ENCODE measurements at regions not wholly inside any gene's neighbourhood (a gene's known extent, or its start where the extent isn't known, plus 50 kb on each side); places are given as distances from the start of the nearest gene placed in this dataset.

DNA sequence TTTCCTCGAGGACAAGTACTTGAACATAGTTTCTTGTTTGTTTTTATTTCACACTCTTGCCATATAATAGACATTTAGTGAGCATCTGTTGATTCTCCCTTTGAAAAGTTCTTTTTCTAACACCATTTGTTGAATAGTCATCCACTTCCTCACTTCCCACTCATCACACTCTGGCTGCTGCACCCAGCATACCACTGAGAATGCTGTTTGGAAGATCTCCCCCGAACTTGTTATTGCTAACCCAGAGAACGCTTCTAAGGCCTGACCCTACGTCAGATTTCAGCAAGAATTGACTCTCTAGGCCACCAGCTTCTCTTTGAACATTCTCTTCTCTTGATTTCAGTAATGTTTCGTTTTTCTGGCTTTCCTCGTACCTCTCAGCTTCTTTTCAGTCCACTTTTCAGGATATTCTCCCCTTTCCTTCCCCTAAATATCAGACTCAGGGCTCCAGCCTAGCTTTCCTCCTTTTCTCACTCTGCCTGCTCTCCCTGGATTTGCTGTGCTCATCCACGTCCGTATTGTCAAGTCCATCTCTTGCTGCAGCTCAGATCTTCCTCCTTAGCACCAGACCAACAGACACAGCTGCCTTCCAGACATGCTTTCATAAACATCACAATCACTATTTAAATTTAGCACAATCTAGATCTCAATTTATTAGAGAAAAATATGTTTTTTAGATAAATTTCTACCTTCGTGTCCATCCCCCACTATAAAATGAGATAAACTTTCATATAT is 94.0 kb upstream of the SLC38A4 start:
- no peaks in the 10 kb centered on the region for H3K9me3 ChIP-seq (ENCODE audit: control insufficient read depth, insufficient read depth, low read length)
- ATAC-seq (no peak), DNase-seq (no peak)
- intact Hi-C loops (cut with micrococcal nuclease): no loop called here
- H3K36me3 ChIP-seq (ENCODE audit: control insufficient read depth, insufficient read depth, low read length): no peaks in the 10 kb centered on the region
- no peaks in the 10 kb centered on the region for H3K4me1 Mint-ChIP-seq
- no peaks in the 10 kb centered on the region for H3K36me3 Mint-ChIP-seq
- no peak overlapping the region for H3K4me3 ChIP-seq (ENCODE audit: low read length)
- no peak overlapping the region for H3K4me3 Mint-ChIP-seq
- TF ChIP-seq, protein P1, sequence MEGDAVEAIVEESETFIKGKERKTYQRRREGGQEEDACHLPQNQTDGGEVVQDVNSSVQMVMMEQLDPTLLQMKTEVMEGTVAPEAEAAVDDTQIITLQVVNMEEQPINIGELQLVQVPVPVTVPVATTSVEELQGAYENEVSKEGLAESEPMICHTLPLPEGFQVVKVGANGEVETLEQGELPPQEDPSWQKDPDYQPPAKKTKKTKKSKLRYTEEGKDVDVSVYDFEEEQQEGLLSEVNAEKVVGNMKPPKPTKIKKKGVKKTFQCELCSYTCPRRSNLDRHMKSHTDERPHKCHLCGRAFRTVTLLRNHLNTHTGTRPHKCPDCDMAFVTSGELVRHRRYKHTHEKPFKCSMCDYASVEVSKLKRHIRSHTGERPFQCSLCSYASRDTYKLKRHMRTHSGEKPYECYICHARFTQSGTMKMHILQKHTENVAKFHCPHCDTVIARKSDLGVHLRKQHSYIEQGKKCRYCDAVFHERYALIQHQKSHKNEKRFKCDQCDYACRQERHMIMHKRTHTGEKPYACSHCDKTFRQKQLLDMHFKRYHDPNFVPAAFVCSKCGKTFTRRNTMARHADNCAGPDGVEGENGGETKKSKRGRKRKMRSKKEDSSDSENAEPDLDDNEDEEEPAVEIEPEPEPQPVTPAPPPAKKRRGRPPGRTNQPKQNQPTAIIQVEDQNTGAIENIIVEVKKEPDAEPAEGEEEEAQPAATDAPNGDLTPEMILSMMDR (IDR thresholded peaks at IDR 0.05): no peak
- no peak overlapping the region for H3K27ac Mint-ChIP-seq
- WGBS (ENCODE audit: insufficient coverage): 88% methylated on average over 8 of the region's 9 CpGs
- H3K4me1 ChIP-seq (ENCODE audit: control insufficient read depth, insufficient read depth, low read length): no peaks in the 10 kb centered on the region
- H3K9me3 Mint-ChIP-seq: no peaks in the 10 kb centered on the region
- H3K27me3 ChIP-seq (ENCODE audit: control insufficient read depth, insufficient read depth, low read length): no peaks in the 10 kb centered on the region
- peaks cover 4 to 13% of the 10 kb centered on the region in 2 donors for H3K27me3 Mint-ChIP-seq (ENCODE audit: low read depth in 2 of 2)
- H3K27ac ChIP-seq (ENCODE audit: low read length): no peak overlapping the region

DNA sequence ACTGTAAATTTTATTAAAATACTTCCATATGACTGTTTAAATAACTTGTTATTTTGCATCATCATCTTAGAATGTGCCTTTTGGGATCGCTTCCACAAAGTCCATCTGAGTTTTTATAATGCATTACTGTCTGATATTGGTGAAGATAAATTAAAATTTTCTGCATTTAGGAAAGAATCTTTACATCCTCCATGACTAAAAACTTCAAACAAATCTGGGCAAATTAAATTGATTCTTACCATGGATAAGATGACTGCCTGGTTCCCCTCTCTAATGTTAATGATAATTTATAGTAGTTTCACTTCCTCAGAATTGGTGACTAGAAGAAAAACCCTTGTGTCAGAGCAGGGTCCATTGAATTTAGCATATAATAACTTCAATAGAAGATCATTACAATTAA is 94.7 kb upstream of the SLC38A4 start:
- no peaks in the 10 kb centered on the region for H3K36me3 ChIP-seq (ENCODE audit: control insufficient read depth, insufficient read depth, low read length)
- no CpG with 5 or more reads among the region's 1 CpG for WGBS (ENCODE audit: insufficient coverage)
- TF ChIP-seq, protein P1 (IDR thresholded peaks at IDR 0.05): no peak
- no peak overlapping the region for H3K27ac Mint-ChIP-seq
- no peaks in the 10 kb centered on the region for H3K9me3 ChIP-seq (ENCODE audit: control insufficient read depth, insufficient read depth, low read length)
- intact Hi-C loops (cut with micrococcal nuclease): no loop called here
- ATAC-seq (no peak), DNase-seq (no peak)
- H3K4me1 ChIP-seq (ENCODE audit: control insufficient read depth, insufficient read depth, low read length): no peaks in the 10 kb centered on the region
- no peaks in the 10 kb centered on the region for H3K9me3 Mint-ChIP-seq
- H3K4me1 Mint-ChIP-seq: no peaks in the 10 kb centered on the region
- H3K27me3 Mint-ChIP-seq (ENCODE audit: low read depth in 2 of 2): peaks cover 7 to 20% of the 10 kb centered on the region in 2 donors
- no peak overlapping the region for H3K27ac ChIP-seq (ENCODE audit: low read length)
- H3K27me3 ChIP-seq (ENCODE audit: control insufficient read depth, insufficient read depth, low read length): no peaks in the 10 kb centered on the region
- H3K4me3 ChIP-seq (ENCODE audit: low read length): no peak overlapping the region
- no peaks in the 10 kb centered on the region for H3K36me3 Mint-ChIP-seq
- no peak overlapping the region for H3K4me3 Mint-ChIP-seq

DNA sequence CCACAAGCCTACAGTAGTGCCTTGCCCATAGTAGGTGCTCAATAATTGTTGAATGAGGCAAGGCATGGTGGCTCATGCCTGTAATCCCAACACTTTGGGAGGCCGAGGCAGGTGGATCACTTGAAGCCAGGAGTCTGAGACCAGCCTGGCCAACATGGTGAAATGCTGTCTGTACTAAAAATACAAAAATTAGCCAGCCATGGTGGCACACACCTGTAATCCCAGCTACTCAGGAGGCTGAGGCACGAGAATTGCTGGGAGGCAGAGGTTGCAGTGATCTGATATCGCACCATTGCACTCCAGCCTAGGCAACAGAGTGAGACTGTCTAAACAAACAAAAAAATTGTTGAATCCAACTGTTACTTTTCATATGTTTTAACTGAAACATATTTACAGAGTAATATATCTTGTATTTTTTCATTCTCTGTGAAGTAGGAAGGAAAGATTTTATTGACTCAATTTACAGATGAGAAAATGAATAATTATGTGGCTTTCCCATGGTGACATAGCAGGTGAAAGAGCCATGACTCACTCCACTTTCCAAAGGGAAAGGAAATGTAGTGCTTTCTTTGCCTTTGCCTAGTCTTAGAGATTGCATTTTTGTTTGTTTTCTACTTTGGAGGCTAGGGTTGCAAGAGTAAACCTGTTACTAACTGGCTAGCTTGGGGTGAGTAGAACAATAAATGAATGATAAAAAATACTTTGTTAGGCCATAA is 95.4 kb upstream of the SLC38A4 start:
- H3K27me3 Mint-ChIP-seq (ENCODE audit: low read depth in 2 of 2): peaks cover 11 to 27% of the 10 kb centered on the region in 2 donors
- Histone ChIP-seq H3K27me3 (ENCODE audit: control insufficient read depth, insufficient read depth, low read length) (no peaks in the 10 kb centered on the region), H3K4me1 (ENCODE audit: control insufficient read depth, insufficient read depth, low read length) (no peaks in the 10 kb centered on the region), H3K4me3 (ENCODE audit: low read length) (no peak overlapping the region), H3K36me3 (ENCODE audit: control insufficient read depth, insufficient read depth, low read length) (no peaks in the 10 kb centered on the region), H3K9me3 (ENCODE audit: control insufficient read depth, insufficient read depth, low read length) (no peaks in the 10 kb centered on the region), H3K27ac (ENCODE audit: low read length) (no peak overlapping the region)
- H3K27ac Mint-ChIP-seq: no peak overlapping the region
- TF ChIP-seq, protein P1 (IDR thresholded peaks at IDR 0.05): no peak
- DNase-seq (no peak), ATAC-seq (no peak)
- H3K9me3 Mint-ChIP-seq: no peaks in the 10 kb centered on the region
- H3K4me1 Mint-ChIP-seq: no peaks in the 10 kb centered on the region
- 86% methylated on average over 3 of the region's 3 CpGs for WGBS (ENCODE audit: insufficient coverage)
- intact Hi-C loops (cut with micrococcal nuclease): no loop called here
- no peaks in the 10 kb centered on the region for H3K36me3 Mint-ChIP-seq
- H3K4me3 Mint-ChIP-seq: no peak overlapping the region

All from natural killer cell (primary cell).